ENCODE measurements at regions not wholly inside any gene's neighbourhood (a gene's known extent, or its start where the extent isn't known, plus 50 kb on each side); places are given as distances from the start of the nearest gene placed in this dataset.
A peak's percentile ranks its signal among the peaks of the same experiment; 100 is the strongest.

DNA sequence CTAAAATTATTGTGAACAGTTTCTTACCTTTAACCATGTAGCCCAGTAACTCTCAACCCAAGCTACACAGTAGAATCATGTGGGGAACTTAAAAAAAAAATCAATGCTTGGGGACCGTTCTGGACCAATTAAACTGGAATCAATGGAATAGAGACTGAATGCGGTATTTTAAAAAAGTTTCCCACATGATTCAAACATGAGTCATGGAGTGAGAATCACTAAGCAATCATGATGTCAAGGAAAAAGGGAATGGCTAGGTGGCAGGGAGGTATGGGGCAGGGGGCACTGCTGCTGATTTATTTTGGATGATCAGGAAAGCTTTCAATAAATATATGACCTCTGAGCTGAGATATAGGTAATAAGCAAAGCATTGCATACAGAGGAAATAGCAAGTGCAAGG is 250.5 kb upstream of the RORA start:
- TF ChIP-seq CTCF (IDR thresholded peaks at IDR 0.05; ENCODE audit: low read depth, low read length, missing control alignments): no peak
- H3K4me3 ChIP-seq (replicated peaks; ENCODE audit: low read depth, low read length): no peak overlapping the region
- DNase-seq (ENCODE audit: extremely low read depth, low read depth): no peak

DNA sequence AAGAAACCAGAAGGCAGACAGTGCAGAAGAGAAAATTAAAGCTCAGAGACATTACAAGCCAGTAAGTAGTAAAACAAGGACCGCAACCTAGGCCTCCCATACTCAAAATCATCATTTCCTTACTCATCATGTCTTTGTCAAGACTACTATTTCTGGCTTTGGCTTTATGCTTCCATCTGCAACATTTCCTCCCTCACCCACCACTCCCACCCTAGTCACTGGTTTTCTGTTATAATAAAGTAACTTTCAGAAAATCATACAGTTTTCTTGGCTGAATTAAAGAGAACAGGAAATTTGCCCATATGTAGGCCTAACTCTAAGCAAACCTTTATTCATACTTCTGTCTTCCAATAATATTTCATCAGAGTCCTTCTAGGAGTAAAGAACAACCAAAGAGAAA is 247.6 kb upstream of the RORA start:
- no peak overlapping the region for H3K4me3 ChIP-seq (replicated peaks; ENCODE audit: low read depth, low read length)
- no peak for DNase-seq (ENCODE audit: extremely low read depth, low read depth)
- TF ChIP-seq CTCF (IDR thresholded peaks at IDR 0.05; ENCODE audit: low read depth, low read length, missing control alignments): no peak

DNA sequence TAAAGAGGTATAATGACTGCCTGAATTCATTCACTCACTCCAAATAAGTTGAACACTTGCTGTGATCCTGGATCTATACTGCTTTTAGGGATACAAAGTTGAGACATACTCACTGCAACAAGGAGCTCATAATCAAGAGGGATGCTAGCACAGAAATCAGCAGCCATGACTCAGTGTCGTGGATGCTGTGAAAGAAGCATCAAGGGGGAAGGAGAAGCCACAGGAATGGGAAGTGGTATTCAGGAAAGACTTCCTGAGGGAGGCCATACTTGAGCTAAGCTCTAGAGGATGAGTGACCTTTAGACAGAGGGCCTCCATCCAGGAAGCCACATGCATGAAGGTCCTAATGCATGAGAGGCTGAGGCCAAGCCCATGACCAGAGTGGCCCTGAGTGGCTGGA is 245.7 kb upstream of the RORA start:
- no peak overlapping the region for H3K4me3 ChIP-seq (replicated peaks; ENCODE audit: low read depth, low read length)
- no peak for TF ChIP-seq CTCF (IDR thresholded peaks at IDR 0.05; ENCODE audit: low read depth, low read length, missing control alignments)
- DNase-seq (ENCODE audit: extremely low read depth, low read depth): no peak

GRCh38 chr15:61467823-61468222 is 238.7 kb upstream of the RORA start:
- DNase-seq (ENCODE audit: extremely low read depth, low read depth): no peak
- no peak overlapping the region for H3K4me3 ChIP-seq (replicated peaks; ENCODE audit: low read depth, low read length)
- TF ChIP-seq CTCF (IDR thresholded peaks at IDR 0.05; ENCODE audit: low read depth, low read length, missing control alignments): no peak

GRCh38 chr15:61459785-61460707 is 230.9 kb upstream of the RORA start:
- DNase-seq (ENCODE audit: extremely low read depth, low read depth): peak; percentile 6
- TF ChIP-seq CTCF (IDR thresholded peaks at IDR 0.05; ENCODE audit: low read depth, low read length, missing control alignments): no peak

GRCh38 chr15:61457050-61457733 is 228.1 kb upstream of the RORA start:
- no peak overlapping the region for H3K4me3 ChIP-seq (replicated peaks; ENCODE audit: low read depth, low read length)
- no peak for DNase-seq (ENCODE audit: extremely low read depth, low read depth)

More at GRCh38 chr15:61459785-61460707, 230.9 kb upstream of the RORA start:
- H3K4me3 ChIP-seq (replicated peaks; ENCODE audit: low read depth, low read length): no peak overlapping the region

More at GRCh38 chr15:61457050-61457733, 228.1 kb upstream of the RORA start:
- TF ChIP-seq CTCF (IDR thresholded peaks at IDR 0.05; ENCODE audit: low read depth, low read length, missing control alignments): no peak

Data from HFF-Myc (cell line).